ENCODE measurements at regions not wholly inside any gene's neighbourhood (a gene's known extent, or its start where the extent isn't known, plus 50 kb on each side); places are given as distances from the start of the nearest gene placed in this dataset.

DNA sequence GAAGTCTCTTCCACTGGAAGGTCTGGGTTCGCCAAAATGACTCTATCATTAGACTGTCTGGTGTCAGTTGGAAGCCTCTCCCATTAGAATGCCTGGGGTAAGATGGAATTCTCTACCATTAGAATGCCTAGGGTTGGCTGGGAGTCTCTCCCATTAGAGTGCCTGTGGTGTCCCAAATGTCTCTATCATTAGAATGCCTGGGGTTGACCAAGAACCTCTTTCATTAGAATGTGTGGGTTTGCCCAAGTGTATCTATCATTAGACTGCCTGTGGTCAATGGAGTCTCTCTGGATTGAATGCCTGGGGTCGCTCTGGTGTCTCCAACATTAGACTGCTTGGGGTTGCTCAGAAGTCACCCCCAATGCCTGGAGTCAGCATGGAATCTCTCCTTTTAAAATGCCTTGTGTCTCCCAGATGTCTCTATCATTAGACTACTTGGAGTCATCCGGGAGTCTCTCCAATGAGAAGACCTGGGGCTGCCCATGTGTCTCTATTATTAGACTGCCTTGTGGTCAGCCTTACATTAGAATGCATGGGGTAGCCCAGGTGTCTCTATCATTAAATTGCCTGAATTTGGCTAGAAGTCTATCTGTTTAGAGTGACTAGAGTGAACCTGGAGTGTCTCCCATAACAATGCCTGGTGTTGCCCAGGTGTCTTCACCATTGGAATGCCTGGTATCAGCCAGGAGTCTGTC lies 1518.4 kb downstream of the UQCRFS1 start:
- TF ChIP-seq, protein P1, sequence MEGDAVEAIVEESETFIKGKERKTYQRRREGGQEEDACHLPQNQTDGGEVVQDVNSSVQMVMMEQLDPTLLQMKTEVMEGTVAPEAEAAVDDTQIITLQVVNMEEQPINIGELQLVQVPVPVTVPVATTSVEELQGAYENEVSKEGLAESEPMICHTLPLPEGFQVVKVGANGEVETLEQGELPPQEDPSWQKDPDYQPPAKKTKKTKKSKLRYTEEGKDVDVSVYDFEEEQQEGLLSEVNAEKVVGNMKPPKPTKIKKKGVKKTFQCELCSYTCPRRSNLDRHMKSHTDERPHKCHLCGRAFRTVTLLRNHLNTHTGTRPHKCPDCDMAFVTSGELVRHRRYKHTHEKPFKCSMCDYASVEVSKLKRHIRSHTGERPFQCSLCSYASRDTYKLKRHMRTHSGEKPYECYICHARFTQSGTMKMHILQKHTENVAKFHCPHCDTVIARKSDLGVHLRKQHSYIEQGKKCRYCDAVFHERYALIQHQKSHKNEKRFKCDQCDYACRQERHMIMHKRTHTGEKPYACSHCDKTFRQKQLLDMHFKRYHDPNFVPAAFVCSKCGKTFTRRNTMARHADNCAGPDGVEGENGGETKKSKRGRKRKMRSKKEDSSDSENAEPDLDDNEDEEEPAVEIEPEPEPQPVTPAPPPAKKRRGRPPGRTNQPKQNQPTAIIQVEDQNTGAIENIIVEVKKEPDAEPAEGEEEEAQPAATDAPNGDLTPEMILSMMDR (conservative IDR thresholded peaks at IDR 0.05 in 1 of 2, IDR thresholded peaks at IDR 0.05 in 1 of 2; ENCODE audit: extremely low read depth in 1 of 2, insufficient read depth in 1 of 2, low read depth in 1 of 2, low read length in 2 of 2), result no peak
- TF ChIP-seq EZH2 (IDR thresholded peaks at IDR 0.05; ENCODE audit: borderline replicate concordance, low read length), result no peak

All from mammary epithelial cell (primary cell).